ENCODE measurements at regions not wholly inside any gene's neighbourhood (a gene's known extent, or its start where the extent isn't known, plus 50 kb on each side); places are given as distances from the start of the nearest gene placed in this dataset.

GRCh38 chr6:166830185-166830890 is 126.0 kb downstream of the RNASET2 start:
- no peak overlapping the region for H3K4me3 ChIP-seq (ENCODE audit: low read depth, low read length)
- TF ChIP-seq, protein P1, sequence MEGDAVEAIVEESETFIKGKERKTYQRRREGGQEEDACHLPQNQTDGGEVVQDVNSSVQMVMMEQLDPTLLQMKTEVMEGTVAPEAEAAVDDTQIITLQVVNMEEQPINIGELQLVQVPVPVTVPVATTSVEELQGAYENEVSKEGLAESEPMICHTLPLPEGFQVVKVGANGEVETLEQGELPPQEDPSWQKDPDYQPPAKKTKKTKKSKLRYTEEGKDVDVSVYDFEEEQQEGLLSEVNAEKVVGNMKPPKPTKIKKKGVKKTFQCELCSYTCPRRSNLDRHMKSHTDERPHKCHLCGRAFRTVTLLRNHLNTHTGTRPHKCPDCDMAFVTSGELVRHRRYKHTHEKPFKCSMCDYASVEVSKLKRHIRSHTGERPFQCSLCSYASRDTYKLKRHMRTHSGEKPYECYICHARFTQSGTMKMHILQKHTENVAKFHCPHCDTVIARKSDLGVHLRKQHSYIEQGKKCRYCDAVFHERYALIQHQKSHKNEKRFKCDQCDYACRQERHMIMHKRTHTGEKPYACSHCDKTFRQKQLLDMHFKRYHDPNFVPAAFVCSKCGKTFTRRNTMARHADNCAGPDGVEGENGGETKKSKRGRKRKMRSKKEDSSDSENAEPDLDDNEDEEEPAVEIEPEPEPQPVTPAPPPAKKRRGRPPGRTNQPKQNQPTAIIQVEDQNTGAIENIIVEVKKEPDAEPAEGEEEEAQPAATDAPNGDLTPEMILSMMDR (IDR thresholded peaks at IDR 0.05; ENCODE audit: low read depth, low read length): no peak

GRCh38 chr6:166826264-166826663 is 130.1 kb downstream of the RNASET2 start:
- no peak overlapping the region for H3K4me3 ChIP-seq (ENCODE audit: low read depth, low read length)
- TF ChIP-seq, protein P1 (IDR thresholded peaks at IDR 0.05; ENCODE audit: low read depth, low read length): no peak

DNA sequence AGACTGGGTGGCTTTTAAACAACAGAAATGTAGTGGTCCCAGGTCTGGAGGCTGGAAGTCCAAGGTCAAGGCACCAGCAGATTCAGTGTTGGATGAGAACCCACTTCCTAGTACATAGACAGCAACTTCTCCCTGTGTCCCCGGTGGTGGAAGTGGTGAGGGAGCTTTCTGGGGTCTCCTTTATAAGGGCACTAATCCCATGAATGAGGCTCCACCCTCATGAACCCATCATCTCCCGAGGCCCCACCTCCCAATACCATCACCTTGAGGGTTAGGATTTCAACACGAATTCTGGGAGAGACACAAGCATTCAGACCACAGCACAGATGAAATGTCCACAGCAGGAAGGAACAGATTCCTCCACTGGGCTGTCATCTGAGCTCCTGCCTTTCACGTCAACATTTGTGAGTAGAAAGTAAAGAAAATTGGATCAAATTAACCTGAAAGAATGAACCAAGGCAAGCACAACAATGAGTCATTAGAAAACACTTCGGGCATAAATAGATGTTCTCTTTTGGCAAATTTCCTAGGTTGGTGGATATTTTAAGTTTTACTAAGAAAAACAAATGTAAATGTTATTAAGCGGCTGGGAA is 130.7 kb downstream of the RNASET2 start:
- no peak overlapping the region for H3K4me3 ChIP-seq (ENCODE audit: low read depth, low read length)
- TF ChIP-seq, protein P1 (IDR thresholded peaks at IDR 0.05; ENCODE audit: low read depth, low read length): no peak

GRCh38 chr6:166824880-166825250 is 131.5 kb downstream of the RNASET2 start:
- TF ChIP-seq, protein P1 (IDR thresholded peaks at IDR 0.05; ENCODE audit: low read depth, low read length): no peak
- H3K4me3 ChIP-seq (ENCODE audit: low read depth, low read length): no peak overlapping the region

DNA sequence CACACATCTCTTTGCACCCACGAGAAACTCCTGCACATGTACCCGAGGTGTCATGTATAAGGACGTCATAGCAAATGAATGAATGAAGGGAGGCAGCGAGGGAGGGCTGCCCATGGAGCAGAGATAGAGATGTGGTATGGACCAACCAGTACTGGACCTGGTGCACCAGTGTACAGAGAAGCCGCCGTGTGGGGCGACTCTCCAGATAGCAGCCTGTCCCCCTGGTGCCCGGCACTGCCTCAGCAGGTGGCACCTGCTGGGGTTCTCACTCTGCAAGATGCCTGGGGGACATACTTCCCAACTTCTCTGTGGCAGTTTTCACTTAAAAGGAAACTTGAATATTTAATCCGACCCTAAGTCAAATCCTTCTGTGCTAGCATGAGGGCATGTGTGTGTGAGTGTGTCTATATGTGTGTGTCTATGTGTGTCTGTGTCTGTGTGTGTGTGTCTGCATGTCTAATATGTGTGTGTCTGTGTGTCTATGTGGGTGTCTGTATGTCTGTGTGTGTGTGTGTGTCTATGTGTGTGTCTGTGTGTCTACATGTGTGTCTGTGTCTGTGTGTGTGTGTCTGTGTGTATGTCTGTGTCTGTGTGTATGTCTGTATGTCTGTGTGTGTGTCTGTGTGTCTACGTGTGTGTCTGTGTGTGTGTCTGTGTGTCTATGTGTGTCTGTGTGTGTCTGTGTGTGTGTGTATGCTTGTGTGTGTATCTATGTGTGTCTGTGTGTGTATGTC is 132.0 kb downstream of the RNASET2 start:
- TF ChIP-seq, protein P1 (IDR thresholded peaks at IDR 0.05; ENCODE audit: low read depth, low read length): no peak
- H3K4me3 ChIP-seq (ENCODE audit: low read depth, low read length): no peak overlapping the region

DNA sequence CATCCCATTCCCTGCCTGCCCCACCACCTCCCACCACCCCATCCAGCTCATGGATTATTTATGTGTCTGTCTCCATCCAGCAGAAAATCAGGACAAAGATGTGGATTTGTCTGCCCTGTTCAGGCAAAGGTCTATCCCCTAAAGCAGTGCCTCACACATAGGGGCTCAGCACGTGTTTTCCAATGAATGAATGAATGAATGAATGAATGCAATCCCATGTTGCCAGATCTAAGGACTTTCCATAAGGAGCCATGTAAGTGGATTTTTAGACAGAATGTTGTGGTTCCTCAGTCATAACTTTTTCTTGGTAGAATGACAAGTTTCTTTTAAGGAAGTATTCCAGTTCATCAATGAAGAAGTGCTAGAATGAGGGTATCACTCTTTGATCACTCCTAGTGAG is 133.7 kb downstream of the RNASET2 start:
- TF ChIP-seq, protein P1 (IDR thresholded peaks at IDR 0.05; ENCODE audit: low read depth, low read length): no peak

DNA sequence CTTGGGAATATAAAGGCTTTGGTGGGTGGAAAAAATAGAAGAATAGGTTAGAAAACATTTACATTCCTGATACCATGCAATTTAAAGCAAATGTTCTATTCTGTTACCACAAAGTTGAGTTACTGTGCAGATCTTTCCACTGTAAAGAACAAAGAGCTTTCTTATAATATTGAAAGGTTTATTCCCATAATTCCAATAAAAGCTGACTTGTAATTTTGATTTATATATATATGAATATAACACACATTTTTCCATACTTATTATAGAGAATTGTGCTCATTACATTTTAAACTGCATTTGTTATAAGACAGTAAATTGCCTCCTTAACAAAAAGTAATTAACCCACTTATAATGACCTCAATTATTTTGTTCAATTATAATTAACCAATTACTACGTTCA is 135.9 kb downstream of the RNASET2 start:
- H3K4me3 ChIP-seq (ENCODE audit: low read depth, low read length): no peak overlapping the region
- TF ChIP-seq, protein P1 (IDR thresholded peaks at IDR 0.05; ENCODE audit: low read depth, low read length): no peak

More for the DNA sequence above, 133.7 kb downstream of the RNASET2 start:
- H3K4me3 ChIP-seq (ENCODE audit: low read depth, low read length): no peak overlapping the region
